ENCODE measurements at regions not wholly inside any gene's neighbourhood (a gene's known extent, or its start where the extent isn't known, plus 50 kb on each side); places are given as distances from the start of the nearest gene placed in this dataset.

DNA sequence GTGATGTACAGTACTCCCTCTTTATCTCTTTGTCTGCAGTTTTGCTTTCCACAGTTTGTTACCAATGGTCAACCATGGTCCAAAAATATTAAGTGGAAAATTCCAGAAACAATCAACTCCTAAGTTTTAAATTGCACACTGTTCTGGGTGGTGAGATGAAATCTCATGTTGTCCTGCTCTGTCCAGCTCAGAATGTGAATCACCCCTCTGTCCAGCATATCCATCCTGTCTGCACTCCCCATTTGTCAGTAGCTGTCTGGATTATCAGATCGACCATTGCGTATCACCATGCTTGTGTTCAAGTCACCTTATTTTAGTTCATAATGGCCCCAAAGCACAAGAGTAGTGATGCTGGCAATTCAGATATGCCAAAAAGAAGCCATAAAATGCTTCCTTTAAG is 118.2 kb upstream of the PDE4B start:
- Histone ChIP-seq H3K4me2 (ENCODE audit: low read length) (no peak overlapping the region), H3K79me2 (ENCODE audit: insufficient read depth, low read length) (no peaks in the 10 kb centered on the region), H3F3A (ENCODE audit: insufficient read depth, low read length) (no peaks in the 10 kb centered on the region), H3K4me1 (ENCODE audit: insufficient read depth, low read length, severe bottlenecking) (no peaks in the 10 kb centered on the region), H3K9me2 (ENCODE audit: low read depth, low read length) (no peaks in the 10 kb centered on the region), H3K36me3 (ENCODE audit: insufficient read depth, low read length) (no peaks in the 10 kb centered on the region), H4K20me1 (ENCODE audit: insufficient read depth, low read length) (no peaks in the 10 kb centered on the region), H3K9ac (ENCODE audit: low read length) (no peak overlapping the region), H3K4me3 (ENCODE audit: low read depth, low read length, poor library complexity, severe bottlenecking) (no peak overlapping the region), H2AFZ (ENCODE audit: low read length) (no peak overlapping the region), H3K27ac (ENCODE audit: low read depth, low read length, poor library complexity, severe bottlenecking) (no peak overlapping the region), H3K27me3 (ENCODE audit: insufficient read depth, low read length) (no peaks in the 10 kb centered on the region), H3K9me3 (ENCODE audit: low read length) (no peaks in the 10 kb centered on the region)
- TF ChIP-seq, protein P1, sequence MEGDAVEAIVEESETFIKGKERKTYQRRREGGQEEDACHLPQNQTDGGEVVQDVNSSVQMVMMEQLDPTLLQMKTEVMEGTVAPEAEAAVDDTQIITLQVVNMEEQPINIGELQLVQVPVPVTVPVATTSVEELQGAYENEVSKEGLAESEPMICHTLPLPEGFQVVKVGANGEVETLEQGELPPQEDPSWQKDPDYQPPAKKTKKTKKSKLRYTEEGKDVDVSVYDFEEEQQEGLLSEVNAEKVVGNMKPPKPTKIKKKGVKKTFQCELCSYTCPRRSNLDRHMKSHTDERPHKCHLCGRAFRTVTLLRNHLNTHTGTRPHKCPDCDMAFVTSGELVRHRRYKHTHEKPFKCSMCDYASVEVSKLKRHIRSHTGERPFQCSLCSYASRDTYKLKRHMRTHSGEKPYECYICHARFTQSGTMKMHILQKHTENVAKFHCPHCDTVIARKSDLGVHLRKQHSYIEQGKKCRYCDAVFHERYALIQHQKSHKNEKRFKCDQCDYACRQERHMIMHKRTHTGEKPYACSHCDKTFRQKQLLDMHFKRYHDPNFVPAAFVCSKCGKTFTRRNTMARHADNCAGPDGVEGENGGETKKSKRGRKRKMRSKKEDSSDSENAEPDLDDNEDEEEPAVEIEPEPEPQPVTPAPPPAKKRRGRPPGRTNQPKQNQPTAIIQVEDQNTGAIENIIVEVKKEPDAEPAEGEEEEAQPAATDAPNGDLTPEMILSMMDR (IDR thresholded peaks at IDR 0.05; ENCODE audit: low read length) = no peak
- TF ChIP-seq EZH2 (IDR thresholded peaks at IDR 0.05; ENCODE audit: borderline replicate concordance, low read length) = no peak

- H3F3A ChIP-seq (ENCODE audit: insufficient read depth, low read length) = no peaks in the 10 kb centered on the region
- H2AFZ ChIP-seq (ENCODE audit: low read length) = no peak overlapping the region
- no peak overlapping the region for H3K4me3 ChIP-seq (ENCODE audit: low read depth, low read length, poor library complexity, severe bottlenecking)
- no peaks in the 10 kb centered on the region for H3K27me3 ChIP-seq (ENCODE audit: insufficient read depth, low read length)
- H4K20me1 ChIP-seq (ENCODE audit: insufficient read depth, low read length) = no peaks in the 10 kb centered on the region
- H3K36me3 ChIP-seq (ENCODE audit: insufficient read depth, low read length) = no peaks in the 10 kb centered on the region
- no peak overlapping the region for H3K9ac ChIP-seq (ENCODE audit: low read length)
- H3K9me3 ChIP-seq (ENCODE audit: low read length) = no peaks in the 10 kb centered on the region
- no peaks in the 10 kb centered on the region for H3K4me1 ChIP-seq (ENCODE audit: insufficient read depth, low read length, severe bottlenecking)
- no peak overlapping the region for H3K27ac ChIP-seq (ENCODE audit: low read depth, low read length, poor library complexity, severe bottlenecking)
- no peak for TF ChIP-seq EZH2 (IDR thresholded peaks at IDR 0.05; ENCODE audit: borderline replicate concordance, low read length)
- TF ChIP-seq, protein P1 (IDR thresholded peaks at IDR 0.05; ENCODE audit: low read length) = no peak
- no peaks in the 10 kb centered on the region for H3K79me2 ChIP-seq (ENCODE audit: insufficient read depth, low read length)
- no peaks in the 10 kb centered on the region for H3K9me2 ChIP-seq (ENCODE audit: low read depth, low read length)
- H3K4me2 ChIP-seq (ENCODE audit: low read length) = no peak overlapping the region
Measured at GRCh38 chr1:65679773-65680172, 112.9 kb upstream of the PDE4B start.

DNA sequence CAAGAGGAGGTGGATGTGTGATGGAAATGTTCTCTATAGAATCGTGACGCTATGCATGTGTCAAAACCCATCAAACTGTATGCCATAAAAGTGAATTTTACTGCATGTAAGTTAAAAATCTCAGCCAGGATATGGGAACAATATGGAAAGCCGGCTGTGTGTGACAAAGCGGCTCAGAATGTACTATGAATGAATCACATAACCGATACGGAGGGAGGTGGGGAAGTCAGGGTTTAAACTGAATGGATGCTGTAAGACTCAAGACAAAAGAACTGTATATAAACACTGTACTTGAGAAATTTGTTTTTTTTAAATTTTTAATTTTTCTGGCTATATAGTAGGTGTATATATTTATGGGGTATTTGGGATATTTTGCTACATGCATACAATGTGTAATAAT is 111.6 kb upstream of the PDE4B start:
- no peaks in the 10 kb centered on the region for H3K4me1 ChIP-seq (ENCODE audit: insufficient read depth, low read length, severe bottlenecking)
- H3K79me2 ChIP-seq (ENCODE audit: insufficient read depth, low read length) = no peaks in the 10 kb centered on the region
- H4K20me1 ChIP-seq (ENCODE audit: insufficient read depth, low read length) = no peaks in the 10 kb centered on the region
- no peak overlapping the region for H3K4me2 ChIP-seq (ENCODE audit: low read length)
- H3K36me3 ChIP-seq (ENCODE audit: insufficient read depth, low read length) = no peaks in the 10 kb centered on the region
- H3K27ac ChIP-seq (ENCODE audit: low read depth, low read length, poor library complexity, severe bottlenecking) = no peak overlapping the region
- H3F3A ChIP-seq (ENCODE audit: insufficient read depth, low read length) = no peaks in the 10 kb centered on the region
- no peak overlapping the region for H3K9ac ChIP-seq (ENCODE audit: low read length)
- no peaks in the 10 kb centered on the region for H3K9me3 ChIP-seq (ENCODE audit: low read length)
- H3K4me3 ChIP-seq (ENCODE audit: low read depth, low read length, poor library complexity, severe bottlenecking) = no peak overlapping the region
- H3K9me2 ChIP-seq (ENCODE audit: low read depth, low read length) = no peaks in the 10 kb centered on the region
- no peak overlapping the region for H2AFZ ChIP-seq (ENCODE audit: low read length)
- no peaks in the 10 kb centered on the region for H3K27me3 ChIP-seq (ENCODE audit: insufficient read depth, low read length)
- no peak for TF ChIP-seq EZH2 (IDR thresholded peaks at IDR 0.05; ENCODE audit: borderline replicate concordance, low read length)
- TF ChIP-seq, protein P1 (IDR thresholded peaks at IDR 0.05; ENCODE audit: low read length) = no peak
